GM12874 (cell line): ENCODE measurements at regions not wholly inside any gene's neighbourhood (a gene's known extent, or its start where the extent isn't known, plus 50 kb on each side); places are given as distances from the start of the nearest gene placed in this dataset.

ENCODE experiments used
- TF ChIP-seq, protein P1 (sequence below): IDR thresholded peaks from 2 replicates; pipeline ENCODE4 v1.5.1; 2011; ENCODE audit warnings: low read depth, mild to moderate bottlenecking, control low read depth, low read length, moderate library complexity; ENCODE audit not compliant: insufficient read depth

DNA sequence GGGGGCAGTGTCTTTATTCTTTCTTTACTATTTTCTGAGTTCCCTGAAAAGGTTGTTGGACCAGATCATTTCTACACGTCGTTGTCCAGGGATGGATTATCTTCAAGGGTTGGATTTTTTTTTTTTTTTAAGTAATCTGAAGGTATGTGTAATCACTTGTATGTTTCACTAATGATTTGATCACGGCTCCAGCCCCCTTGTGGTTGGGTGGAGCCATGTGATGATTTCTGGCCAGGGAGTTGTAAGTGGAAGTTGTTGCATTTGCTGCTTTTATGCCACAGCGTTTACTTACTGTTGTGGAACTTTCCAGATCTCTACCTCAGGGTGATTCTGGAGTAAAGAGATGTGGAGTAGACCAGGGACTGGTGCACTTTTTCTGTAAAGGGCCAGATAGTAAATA, 390.3 kb downstream of the AACS start:
- TF ChIP-seq, protein P1, sequence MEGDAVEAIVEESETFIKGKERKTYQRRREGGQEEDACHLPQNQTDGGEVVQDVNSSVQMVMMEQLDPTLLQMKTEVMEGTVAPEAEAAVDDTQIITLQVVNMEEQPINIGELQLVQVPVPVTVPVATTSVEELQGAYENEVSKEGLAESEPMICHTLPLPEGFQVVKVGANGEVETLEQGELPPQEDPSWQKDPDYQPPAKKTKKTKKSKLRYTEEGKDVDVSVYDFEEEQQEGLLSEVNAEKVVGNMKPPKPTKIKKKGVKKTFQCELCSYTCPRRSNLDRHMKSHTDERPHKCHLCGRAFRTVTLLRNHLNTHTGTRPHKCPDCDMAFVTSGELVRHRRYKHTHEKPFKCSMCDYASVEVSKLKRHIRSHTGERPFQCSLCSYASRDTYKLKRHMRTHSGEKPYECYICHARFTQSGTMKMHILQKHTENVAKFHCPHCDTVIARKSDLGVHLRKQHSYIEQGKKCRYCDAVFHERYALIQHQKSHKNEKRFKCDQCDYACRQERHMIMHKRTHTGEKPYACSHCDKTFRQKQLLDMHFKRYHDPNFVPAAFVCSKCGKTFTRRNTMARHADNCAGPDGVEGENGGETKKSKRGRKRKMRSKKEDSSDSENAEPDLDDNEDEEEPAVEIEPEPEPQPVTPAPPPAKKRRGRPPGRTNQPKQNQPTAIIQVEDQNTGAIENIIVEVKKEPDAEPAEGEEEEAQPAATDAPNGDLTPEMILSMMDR, result 0 out of 2 replicates have a peak, but pooled peaks have one; percentile 12

DNA sequence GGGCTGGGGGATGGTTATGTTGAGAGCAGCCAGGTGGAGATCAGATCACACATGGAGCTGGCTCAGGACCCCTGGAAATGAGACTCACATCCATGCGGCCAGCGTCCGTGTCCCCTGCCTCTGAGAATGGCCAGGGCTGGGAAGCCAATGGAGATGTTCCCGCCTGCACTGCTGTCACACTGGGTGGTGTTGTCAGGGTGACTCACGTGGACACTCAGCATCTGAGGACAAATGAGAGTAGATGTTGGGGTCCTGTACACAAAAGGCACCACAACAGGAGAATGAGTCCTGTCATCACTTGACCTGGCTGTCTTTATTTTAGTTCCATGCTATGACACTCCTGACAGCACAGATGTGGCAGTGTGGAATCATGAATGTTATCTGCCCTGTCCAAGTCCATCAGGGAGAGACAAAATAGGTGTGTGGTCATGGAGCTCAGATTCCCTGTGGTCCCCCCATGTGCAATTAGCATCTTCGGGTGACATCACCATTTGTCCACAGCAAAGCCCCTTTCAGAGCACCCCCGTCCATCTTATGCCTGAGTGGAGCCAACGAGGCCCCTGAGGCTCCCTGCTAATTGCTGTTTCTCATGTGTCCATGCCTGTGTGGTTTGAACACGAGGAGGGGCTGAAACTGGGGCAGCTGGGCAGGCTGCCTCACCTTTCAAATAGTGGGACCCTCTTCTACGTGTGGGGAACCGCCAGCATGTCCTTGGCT, 393.5 kb downstream of the AACS start:
- TF ChIP-seq, protein P1, result no peak

DNA sequence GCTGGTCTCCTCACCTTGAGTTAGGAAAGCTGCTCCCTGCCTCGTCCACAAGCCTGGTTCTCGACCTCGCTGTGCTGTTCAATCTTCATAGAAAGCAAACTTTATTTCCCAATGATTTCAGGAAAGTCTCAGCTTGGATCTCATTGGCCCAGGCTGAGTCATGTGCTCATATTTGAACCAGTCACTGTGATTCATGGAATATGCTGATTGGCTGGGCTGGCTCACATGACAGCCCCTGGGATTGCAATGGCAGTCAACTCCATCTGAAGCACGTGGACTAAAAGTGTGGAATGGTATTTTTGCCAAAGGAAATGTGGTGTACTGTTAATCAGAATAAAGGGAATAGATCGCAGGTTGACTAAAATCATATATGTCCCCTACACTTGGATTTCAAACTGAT, 396.6 kb downstream of the AACS start:
- TF ChIP-seq, protein P1, result no peak

DNA sequence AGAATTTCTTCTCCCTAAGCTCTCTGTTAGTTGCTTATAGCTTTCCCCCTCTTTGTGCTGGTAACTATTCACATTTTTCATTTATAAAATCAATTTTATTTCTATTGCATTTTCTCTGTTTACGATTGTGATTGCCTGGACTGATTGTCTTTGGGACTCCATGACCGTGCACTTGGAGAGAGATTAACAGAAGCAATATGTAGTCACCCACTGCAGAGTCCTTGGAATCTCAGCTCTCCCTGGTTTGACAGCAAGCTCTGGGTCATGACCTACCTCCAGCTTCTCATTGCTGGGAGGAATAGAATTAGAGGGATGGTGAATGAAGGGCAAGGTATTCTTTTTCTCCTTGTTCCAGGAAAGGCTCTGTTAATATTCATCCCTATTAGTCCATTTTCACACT, 398.2 kb downstream of the AACS start:
- TF ChIP-seq, protein P1, result no peak

DNA sequence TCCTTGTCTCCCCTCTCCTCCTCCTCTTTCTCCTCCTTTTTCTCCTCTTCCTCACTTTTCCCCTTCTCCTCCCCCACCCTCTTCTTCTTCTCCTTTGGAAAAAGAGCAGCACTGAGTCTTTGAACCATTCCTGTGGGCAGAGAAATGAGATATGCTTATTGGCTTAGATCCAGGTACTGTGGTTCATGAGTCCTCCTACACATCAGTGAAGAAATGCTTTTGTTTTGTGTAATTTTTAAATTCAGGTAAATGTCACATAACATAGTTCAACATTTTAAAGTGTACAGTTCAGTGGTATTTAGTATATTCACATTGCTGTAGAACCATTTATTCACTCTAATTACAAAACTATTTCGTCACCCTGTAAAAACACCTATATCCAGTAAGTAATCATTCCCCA, 402.1 kb downstream of the AACS start:
- TF ChIP-seq, protein P1, result no peak

DNA sequence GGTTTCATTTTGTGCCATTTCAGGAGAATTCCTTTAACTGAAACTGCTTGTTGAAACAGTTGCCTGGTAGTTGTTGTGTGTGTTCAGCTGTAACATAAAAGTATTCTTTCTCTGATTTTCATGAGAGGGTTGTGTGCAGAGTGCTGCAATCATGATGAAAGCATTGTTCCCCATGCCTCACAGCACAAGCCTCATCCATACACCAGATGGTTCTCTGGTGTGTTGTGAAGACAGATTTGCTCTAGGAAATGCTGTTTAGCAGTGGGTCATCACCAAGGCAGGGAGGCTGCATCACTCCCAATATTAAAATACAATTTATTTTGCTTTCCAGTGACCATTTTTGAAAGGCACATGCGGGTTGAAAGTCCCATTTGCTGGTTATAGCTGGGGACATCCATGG, 404.4 kb downstream of the AACS start:
- TF ChIP-seq, protein P1, result no peak

DNA sequence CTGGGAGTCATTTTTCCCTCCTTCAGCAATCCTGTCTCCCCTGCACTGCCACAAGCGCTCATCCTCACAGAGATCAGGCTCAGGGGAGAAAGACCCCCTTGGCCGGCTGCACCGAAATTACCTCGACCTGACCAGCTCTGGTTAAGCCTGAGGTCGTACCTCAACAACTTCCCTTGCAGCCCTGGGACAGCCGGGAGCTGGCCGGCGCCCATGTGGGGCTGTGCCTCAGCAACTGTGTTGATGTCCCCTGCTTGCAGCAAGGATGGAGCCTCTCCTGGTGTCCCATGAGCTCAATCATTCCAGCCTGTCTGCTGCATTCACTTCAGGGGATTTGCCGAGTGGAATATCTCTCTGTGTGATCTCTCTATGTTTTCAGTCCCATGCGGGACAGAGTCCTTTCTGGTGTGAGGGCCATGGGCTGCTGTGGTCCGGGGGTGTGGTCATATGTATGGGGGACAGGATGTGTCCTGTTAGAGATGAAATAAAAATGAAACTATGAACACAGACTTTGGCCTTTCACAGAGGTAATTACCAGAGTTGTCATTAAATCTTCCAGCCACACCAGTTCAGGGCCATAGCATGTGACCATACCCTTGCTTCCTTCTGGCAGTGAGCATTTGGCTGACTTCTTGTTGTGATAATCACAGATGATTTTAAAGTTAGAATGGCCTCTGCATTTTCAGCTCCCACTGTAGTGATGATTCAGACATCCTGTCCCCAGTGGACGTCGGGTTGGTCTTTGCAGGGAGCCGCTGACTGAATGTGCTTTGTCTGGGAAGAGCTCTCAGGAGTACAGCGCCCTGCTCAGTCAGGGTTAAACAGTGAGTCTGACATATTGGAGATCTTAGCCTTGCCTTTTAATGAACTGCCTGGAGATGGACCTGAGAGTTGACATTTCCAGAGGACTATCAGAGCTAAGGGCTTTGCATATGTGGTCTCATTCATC, 405.9 kb downstream of the AACS start:
- TF ChIP-seq, protein P1, result no peak
